B cell (primary cell): ENCODE measurements at regions not wholly inside any gene's neighbourhood (a gene's known extent, or its start where the extent isn't known, plus 50 kb on each side); places are given as distances from the start of the nearest gene placed in this dataset.

Experiments used
- ATAC-seq: fragments of 200-7000 bp; cut with Tn5 transposase; one replicate; pipeline ENCODE4 v1.10.0; 2021; ENCODE audit warnings: low read depth, mild to moderate bottlenecking, moderate number of reproducible peaks, moderate library complexity
- CTCF ChIA-PET: fragments of 350-600 bp; sonication (Branson Sonifier 250); formaldehyde crosslinking; loops from one replicate; lab custom pipeline; 2021; ENCODE audit warnings: antibody characterized with exemption, inconsistent platforms; lab: Charles Lee
- POLR2A ChIA-PET: fragments of 350-600 bp; sonication (Branson Sonifier 250); formaldehyde crosslinking; loops from one replicate; lab custom pipeline; 2021; ENCODE audit warnings: antibody characterized with exemption; lab: Charles Lee
- DNase-seq: peaks from one replicate; pipeline ENCODE4 v3.0.0; 2013
- H2AFZ ChIP-seq: 2 replicates; pipeline ENCODE4 v1.6.1; 2012; ENCODE audit warnings: mild to moderate bottlenecking, low read depth, low read length; ENCODE audit not compliant: insufficient read depth, poor library complexity, severe bottlenecking
- H3K27ac ChIP-seq, 2 donors: 1 replicate in 1 of 2; 2 replicates in 1 of 2; pipeline ENCODE4 v1.5.1; 2012 to 2013; ENCODE audit warnings: low read length in 2 of 2, mild to moderate bottlenecking in 2 of 2, moderate library complexity in 1 of 2
- H3K27me3 ChIP-seq, 4 experiments: fragments of 200-600 bp in 1 of 4; sonication (generic) in 1 of 4; replicated peaks in 1 of 4; 1 replicate in 2 of 4; 2 replicates in 2 of 4; pipeline versions ENCODE4 v1.6.1 to v1.7.0; 2013 to 2016; ENCODE audit warnings: low read length in 3 of 4, mild to moderate bottlenecking in 2 of 4, mixed read lengths in 1 of 4, moderate library complexity in 1 of 4; ENCODE audit not compliant: insufficient read depth in 4 of 4, control insufficient read depth in 3 of 4; ENCODE audit errors: control extremely low read depth in 1 of 4
- H3K36me3 ChIP-seq, 2 experiments: replicated peaks in 1 of 2; 1 replicate in 1 of 2; 2 replicates in 1 of 2; pipeline versions ENCODE4 v1.6.1 to v1.7.1; 2013; ENCODE audit warnings: low read length in 1 of 2; ENCODE audit not compliant: insufficient read depth in 2 of 2, control insufficient read depth in 1 of 2; ENCODE audit errors: control extremely low read depth in 1 of 2, extremely low read depth in 1 of 2
- H3K4me1 ChIP-seq, 2 donors: fragments of 200-600 bp in 1 of 2; sonication (generic) in 1 of 2; 1 replicate in 1 of 2; 2 replicates in 1 of 2; pipeline versions ENCODE4 v1.5.1 to v1.6.1; 2013 to 2017; ENCODE audit warnings: low read length in 2 of 2; ENCODE audit not compliant: control insufficient read depth in 2 of 2, insufficient read depth in 2 of 2
- H3K4me2 ChIP-seq: replicated peaks from 2 replicates; pipeline ENCODE3; 2012; ENCODE audit warnings: mild to moderate bottlenecking, low read depth, low read length; ENCODE audit not compliant: poor library complexity, severe bottlenecking
- H3K4me3 ChIP-seq, 5 experiments: fragments of 200-600 bp in 1 of 5; sonication (generic) in 1 of 5; 1 replicate in 3 of 5; 2 replicates in 2 of 5; pipeline versions ENCODE4 v1.5.1 to v1.7.0; 2011 to 2016; ENCODE audit warnings: low read length in 4 of 5, mild to moderate bottlenecking in 4 of 5, low read depth in 2 of 5, control low read depth in 1 of 5, moderate library complexity in 1 of 5; ENCODE audit not compliant: insufficient read depth in 1 of 5; ENCODE audit errors: control extremely low read depth in 1 of 5, extremely low read depth in 1 of 5
- H3K79me2 ChIP-seq: fragments of 200-600 bp; sonication (generic); one replicate; pipeline ENCODE4 v1.6.0; 2016; ENCODE audit warnings: low read length; ENCODE audit not compliant: control insufficient read depth, insufficient read depth
- H3K9ac ChIP-seq: fragments of 200-600 bp; sonication (generic); 2 replicates; pipeline ENCODE4 v1.6.1; 2017; ENCODE audit warnings: mild to moderate bottlenecking, low read length, moderate library complexity
- H3K9me3 ChIP-seq, 3 donors: one replicate each; pipeline versions ENCODE4 v1.6.1 to v1.7.1; 2013; ENCODE audit warnings: low read length in 2 of 3; ENCODE audit not compliant: control insufficient read depth in 2 of 3, insufficient read depth in 1 of 3; ENCODE audit errors: control extremely low read depth in 1 of 3
- H4K20me1 ChIP-seq: 2 replicates; pipeline ENCODE4 v1.6.0; 2012; ENCODE audit warnings: mild to moderate bottlenecking, low read length; ENCODE audit not compliant: insufficient read depth, control insufficient read depth, poor library complexity, severe bottlenecking
- H3K27ac Mint-ChIP-seq: one replicate; pipeline ENCODE4 v1.8.0; 2021; ENCODE audit warnings: mixed read lengths
- H3K27me3 Mint-ChIP-seq: one replicate; pipeline ENCODE4 v1.8.0; 2021; ENCODE audit warnings: mixed read lengths
- H3K4me1 Mint-ChIP-seq: one replicate; pipeline ENCODE4 v1.8.0; 2021; ENCODE audit warnings: mixed read lengths
- H3K4me3 Mint-ChIP-seq: one replicate; pipeline ENCODE4 v1.8.0; 2021; ENCODE audit warnings: mixed read lengths
- H3K9me3 Mint-ChIP-seq: one replicate; pipeline ENCODE4 v1.8.0; 2022; ENCODE audit warnings: mixed read lengths; ENCODE audit not compliant: insufficient read depth
- EZH2 ChIP-seq: IDR thresholded peaks from 2 replicates; pipeline ENCODE4 v1.6.1; 2012; ENCODE audit warnings: borderline replicate concordance, low read depth, mild to moderate bottlenecking, moderate library complexity, low read length; ENCODE audit not compliant: insufficient read depth, poor library complexity, severe bottlenecking
- WGBS: methylation state at CpG from one replicate; pipeline ENCODE4 v1.1.5; 2013; ENCODE audit warnings: missing lambda C conversion rate; ENCODE audit not compliant: insufficient coverage; 5-methylcytosine and 5-hydroxymethylcytosine counted together
- intact Hi-C: fragments of 100-400 bp; cut with micrococcal nuclease; formaldehyde crosslinking; loops from one replicate; pipeline ENCODE4 v1.10.0; 2022
- TF ChIP-seq, protein P1 (sequence below): fragments of 200-600 bp; IDR thresholded peaks from one replicate; pipeline ENCODE4 v1.8.0; 2022; ENCODE audit warnings: antibody characterized with exemption, mild to moderate bottlenecking

- Mint-ChIP-seq H3K9me3 (no peaks in the 10 kb centered on the region), H3K4me1 (no peaks in the 10 kb centered on the region), H3K27ac (no peak overlapping the region), H3K4me3 (no peak overlapping the region), H3K27me3 (peaks cover 9% of the 10 kb centered on the region)
- H3K4me3 ChIP-seq, result no peak overlapping the region
- no peak overlapping the region for H3K9ac ChIP-seq
- H3K4me1 ChIP-seq, result no peaks in the 10 kb centered on the region
- no peak overlapping the region for H3K4me2 ChIP-seq
- H3K27ac ChIP-seq, result no peak overlapping the region
- ATAC-seq (no peak), DNase-seq (no peak)
- POLR2A ChIA-PET, result no interaction called here
- peaks cover 0 to 4% (median 3%) of the 10 kb centered on the region in 3 donors for H3K9me3 ChIP-seq
- intact Hi-C loops, result no loop called here
- WGBS, result 75% methylated on average over 2 of the region's 2 CpGs
- CTCF ChIA-PET, result no interaction called here
- no peaks in the 10 kb centered on the region for H3K36me3 ChIP-seq
- H3K27me3 ChIP-seq, result peaks cover 0 to 2% (median 0%) of the 10 kb centered on the region in 4 experiments
- no peaks in the 10 kb centered on the region for H4K20me1 ChIP-seq
- TF ChIP-seq EZH2, result no peak
- TF ChIP-seq, protein P1, sequence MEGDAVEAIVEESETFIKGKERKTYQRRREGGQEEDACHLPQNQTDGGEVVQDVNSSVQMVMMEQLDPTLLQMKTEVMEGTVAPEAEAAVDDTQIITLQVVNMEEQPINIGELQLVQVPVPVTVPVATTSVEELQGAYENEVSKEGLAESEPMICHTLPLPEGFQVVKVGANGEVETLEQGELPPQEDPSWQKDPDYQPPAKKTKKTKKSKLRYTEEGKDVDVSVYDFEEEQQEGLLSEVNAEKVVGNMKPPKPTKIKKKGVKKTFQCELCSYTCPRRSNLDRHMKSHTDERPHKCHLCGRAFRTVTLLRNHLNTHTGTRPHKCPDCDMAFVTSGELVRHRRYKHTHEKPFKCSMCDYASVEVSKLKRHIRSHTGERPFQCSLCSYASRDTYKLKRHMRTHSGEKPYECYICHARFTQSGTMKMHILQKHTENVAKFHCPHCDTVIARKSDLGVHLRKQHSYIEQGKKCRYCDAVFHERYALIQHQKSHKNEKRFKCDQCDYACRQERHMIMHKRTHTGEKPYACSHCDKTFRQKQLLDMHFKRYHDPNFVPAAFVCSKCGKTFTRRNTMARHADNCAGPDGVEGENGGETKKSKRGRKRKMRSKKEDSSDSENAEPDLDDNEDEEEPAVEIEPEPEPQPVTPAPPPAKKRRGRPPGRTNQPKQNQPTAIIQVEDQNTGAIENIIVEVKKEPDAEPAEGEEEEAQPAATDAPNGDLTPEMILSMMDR, result no peak
- H2AFZ ChIP-seq, result no peak overlapping the region
- H3K79me2 ChIP-seq, result no peaks in the 10 kb centered on the region
Observed at GRCh38 chr5:170449232-170449631, 54.6 kb upstream of the KCNIP1 start.

DNA sequence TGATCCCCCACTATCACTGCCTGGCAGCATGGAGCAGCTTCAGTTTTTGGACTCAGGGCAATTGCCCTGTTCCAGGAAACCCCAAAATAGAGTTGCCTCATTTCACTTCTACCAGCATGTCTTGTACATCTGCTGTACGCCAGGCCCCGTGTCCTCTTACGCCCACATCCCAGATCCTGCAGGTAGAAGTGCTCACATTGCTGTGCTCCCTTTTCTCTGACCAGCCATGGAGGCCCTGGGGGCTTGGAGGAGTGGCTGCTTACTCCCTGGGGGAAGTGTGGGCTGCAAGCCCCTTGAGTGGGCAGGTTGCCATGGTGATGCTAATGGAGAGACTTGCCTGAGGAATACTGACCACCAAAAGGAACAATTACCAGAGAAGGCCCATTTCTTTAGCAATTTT, 55.6 kb upstream of the KCNIP1 start:
- no peak overlapping the region for H3K4me3 ChIP-seq
- WGBS, result 96% methylated on average over 3 of the region's 3 CpGs
- H3K4me1 ChIP-seq, result no peaks in the 10 kb centered on the region
- no peak for TF ChIP-seq EZH2
- TF ChIP-seq, protein P1, result no peak
- H3K27ac Mint-ChIP-seq, result no peak overlapping the region
- H3K27me3 ChIP-seq, result peaks cover 0 to 2% (median 0%) of the 10 kb centered on the region in 4 experiments
- intact Hi-C loops, result no loop called here
- H3K9ac ChIP-seq, result no peak overlapping the region
- H3K27me3 Mint-ChIP-seq, result peaks cover 4% of the 10 kb centered on the region
- DNase-seq, result no peak
- no peak overlapping the region for H3K27ac ChIP-seq
- no peak overlapping the region for H2AFZ ChIP-seq
- POLR2A ChIA-PET, result no interaction called here
- H3K4me1 Mint-ChIP-seq, result no peaks in the 10 kb centered on the region
- H3K79me2 ChIP-seq, result no peaks in the 10 kb centered on the region
- H3K4me3 Mint-ChIP-seq, result no peak overlapping the region
- no peak for ATAC-seq
- CTCF ChIA-PET, result no interaction called here
- H3K9me3 ChIP-seq, result peaks cover 0 to 4% (median 3%) of the 10 kb centered on the region in 3 donors
- no peaks in the 10 kb centered on the region for H3K36me3 ChIP-seq
- no peak overlapping the region for H3K4me2 ChIP-seq
- no peaks in the 10 kb centered on the region for H3K9me3 Mint-ChIP-seq
- H4K20me1 ChIP-seq, result no peaks in the 10 kb centered on the region
